Activated naive CD4-positive, alpha-beta T cell (primary cell): ENCODE measurements at regions not wholly inside any gene's neighbourhood (a gene's known extent, or its start where the extent isn't known, plus 50 kb on each side); places are given as distances from the start of the nearest gene placed in this dataset.

Experiments used
- DNase-seq, 4 experiments: peaks; one replicate each; lab custom pipeline; 2025; lab: John Stamatoyannopoulos, UW

GRCh38 chr12:107891967-107892366, 117.5 kb downstream of the ASCL4 start:
- no peak for DNase-seq

DNA sequence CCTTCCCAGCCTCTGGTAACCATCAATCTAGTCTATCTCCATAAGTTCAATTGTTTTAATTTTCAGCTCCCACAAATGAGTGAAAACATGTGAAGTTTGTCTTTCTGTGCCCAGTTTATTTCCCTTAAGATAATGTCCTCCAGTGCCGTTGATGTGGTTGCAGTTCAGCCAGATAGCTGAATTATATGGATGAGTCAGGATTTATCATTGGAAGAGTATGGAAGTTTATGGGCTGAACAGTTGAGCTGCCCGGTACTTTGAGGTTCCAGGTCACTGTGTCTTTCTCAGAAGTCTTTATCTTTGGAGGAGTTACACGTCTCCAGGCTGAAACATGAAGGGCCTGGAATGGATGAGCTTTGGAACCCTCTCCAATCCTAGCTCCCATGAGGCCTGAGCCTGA, 120.1 kb downstream of the ASCL4 start:
- DNase-seq: no peak

DNA sequence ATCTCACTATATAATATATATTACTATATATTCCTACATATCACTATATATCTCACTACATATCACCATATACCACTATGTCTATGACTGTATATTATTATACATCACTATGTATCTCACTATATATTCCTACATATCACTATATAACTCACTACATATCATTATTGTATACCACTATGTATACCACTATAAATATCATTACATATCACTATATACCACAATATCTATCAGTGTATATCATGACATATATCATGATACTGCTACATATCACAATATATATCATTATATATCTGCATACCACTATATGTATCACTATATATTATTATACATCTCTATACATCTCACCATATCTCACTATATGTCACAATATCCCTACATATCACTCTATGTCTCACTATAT, 121.5 kb downstream of the ASCL4 start:
- DNase-seq: no peak

DNA sequence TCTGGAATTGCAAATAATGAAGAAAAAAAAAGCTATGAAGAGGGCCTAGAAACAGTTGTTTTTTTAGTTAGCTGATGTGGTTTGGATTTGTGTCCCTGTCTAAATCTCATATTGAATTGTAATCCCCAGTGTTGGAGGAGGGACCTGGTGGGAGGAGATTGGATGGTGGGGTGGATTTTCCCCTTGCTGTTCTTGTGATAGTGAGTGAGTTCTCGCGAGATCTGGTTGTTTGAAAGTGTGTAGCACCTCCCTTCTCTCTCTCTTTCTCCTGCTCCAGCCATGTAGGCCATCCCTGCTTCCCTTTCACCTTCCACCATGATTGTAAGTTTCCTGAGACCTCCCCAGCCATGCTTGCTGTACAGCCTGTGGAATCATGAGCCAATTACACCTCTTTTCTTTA, 126.1 kb downstream of the ASCL4 start:
- no peak for DNase-seq

- no peak for DNase-seq
Measured at GRCh38 chr12:107903341-107904061, 129.0 kb downstream of the ASCL4 start.

GRCh38 chr12:107906707-107907106, 132.2 kb downstream of the ASCL4 start:
- DNase-seq: no peak

- DNase-seq: peak in 3 of 4 experiments; percentile 33 to 43 (median 34)
Measured at GRCh38 chr12:107912421-107913004, 138.0 kb downstream of the ASCL4 start.

DNA sequence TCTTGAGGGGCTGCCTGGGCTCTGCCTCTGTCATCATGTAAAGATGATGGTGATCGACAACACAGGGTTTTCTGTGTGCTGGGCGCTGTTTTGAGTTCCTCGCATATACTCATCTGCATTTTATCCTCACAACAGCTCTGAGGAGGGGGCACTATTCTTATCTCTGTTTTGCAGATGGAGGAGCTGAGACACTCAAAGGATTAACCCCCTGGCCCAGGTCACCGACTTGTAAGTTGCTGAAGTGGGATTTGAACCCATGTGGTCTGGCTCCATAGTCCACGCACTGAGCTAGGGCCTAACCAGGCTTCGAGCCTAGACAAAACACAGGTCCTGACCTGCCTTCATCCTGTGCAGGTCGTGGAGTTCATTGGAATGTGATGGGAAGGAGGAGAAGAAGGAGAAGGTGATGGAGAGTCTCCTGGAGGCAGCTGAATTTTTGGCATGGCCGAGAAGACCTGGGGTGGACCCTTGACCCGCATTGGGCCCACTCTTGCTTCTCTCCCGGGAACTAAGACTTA, 140.0 kb downstream of the ASCL4 start:
- no peak for DNase-seq

- no peak for DNase-seq
Measured at GRCh38 chr12:107917912-107918800, 143.7 kb downstream of the ASCL4 start.

GRCh38 chr12:107921062-107921461, 146.6 kb downstream of the ASCL4 start:
- no peak for DNase-seq

DNA sequence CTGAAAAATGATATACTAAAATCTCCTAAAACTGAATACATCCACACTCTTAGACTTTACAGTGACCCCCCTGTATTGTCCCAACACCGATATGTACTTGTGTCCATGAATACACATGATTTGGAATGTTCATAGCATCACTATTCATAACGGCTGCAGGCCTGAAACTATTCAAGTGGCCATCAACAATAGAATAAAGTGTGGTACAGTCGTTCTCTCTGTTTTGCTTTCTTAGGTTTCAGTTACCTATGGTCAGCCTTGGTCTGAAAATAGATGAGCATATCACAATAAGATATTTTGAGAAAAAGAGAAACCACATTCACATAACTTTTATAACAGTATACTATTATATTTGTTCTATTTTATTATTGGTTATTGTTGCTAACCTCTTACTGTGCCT, 150.6 kb downstream of the ASCL4 start:
- DNase-seq: no peak

- DNase-seq: no peak
Measured at GRCh38 chr12:107929436-107929835, 154.9 kb downstream of the ASCL4 start.

DNA sequence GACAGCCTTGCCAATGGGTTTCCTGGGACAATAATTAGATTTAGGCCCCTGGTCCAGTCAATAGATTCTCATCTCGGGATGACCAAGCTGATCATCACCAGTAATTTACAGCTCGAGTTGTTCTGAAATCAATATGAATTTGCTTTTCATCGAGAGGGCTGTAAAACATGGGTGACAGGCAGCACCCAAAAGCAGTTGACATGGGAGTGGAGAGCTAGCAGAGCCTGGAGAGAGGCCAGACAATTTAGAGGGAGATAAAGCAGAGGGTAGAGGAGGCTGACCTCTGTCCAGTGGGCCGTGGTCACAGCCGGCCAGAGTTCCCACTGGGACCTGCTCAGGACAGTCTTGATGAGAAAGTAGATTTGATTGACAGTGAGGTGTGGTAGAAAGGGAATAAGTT, 157.3 kb downstream of the ASCL4 start:
- no peak for DNase-seq

- no peak for DNase-seq
Measured at GRCh38 chr12:107938446-107938845, 163.9 kb downstream of the ASCL4 start.

DNA sequence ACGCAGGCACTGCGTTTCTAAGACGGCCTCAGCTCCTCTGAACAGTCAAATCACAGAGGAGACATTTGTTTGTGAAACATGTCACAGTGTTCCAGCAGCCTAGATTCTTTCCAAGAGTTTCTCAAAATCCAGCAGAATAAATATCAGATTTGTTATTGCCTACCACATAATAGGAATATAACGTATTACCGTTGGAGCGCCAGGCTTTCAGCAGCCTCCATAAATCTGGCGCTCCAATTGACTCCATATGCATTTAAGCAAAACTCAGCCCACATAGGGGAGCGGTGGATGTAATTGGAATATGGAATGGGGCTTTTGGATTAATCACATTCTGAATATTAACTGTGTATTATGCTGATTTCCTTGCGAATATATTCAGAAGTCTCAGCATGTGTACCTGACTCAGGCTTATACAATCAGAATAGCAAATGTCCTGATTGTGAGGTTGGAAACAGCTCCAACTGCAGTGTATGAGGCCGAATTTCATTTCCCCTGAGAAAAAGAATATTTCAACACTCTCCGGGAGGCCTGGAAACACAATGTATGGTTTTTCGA, 174.0 kb downstream of the ASCL4 start:
- no peak for DNase-seq

- no peak for DNase-seq
Measured at GRCh38 chr12:107951024-107951423, 176.5 kb downstream of the ASCL4 start.

DNA sequence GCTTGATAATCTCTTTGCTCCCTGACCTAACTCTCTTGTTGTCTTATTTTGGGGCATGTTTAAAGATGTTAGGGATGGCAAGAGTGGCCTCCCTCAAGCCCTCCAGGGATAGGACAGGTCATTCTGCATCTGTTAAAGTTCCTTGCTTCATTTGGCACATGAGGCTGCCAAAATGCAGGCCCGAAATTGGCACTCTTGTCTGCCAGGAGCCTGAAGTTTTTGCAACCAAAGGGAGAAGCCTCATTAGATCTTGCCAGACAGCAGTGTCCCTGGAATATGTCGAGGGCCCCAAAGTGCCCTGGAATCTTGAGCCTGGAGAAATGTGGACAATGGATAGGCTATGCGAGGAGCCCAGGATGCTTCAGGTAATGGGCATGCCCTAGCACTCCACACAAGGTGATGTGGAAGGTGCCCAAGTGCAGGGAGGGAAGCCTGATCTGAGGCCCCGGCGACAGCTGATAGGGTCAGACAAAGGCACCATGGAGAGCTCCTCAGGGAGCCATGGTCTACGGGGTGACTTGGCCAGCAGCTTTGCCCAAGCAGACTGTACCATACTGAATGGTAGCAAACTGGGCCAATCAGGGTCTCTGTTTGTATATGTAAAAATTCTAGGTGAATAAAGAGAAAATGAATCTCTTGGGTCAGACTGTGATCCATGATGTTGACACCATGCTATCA, 173.0 kb upstream of the WSCD2 start:
- DNase-seq: no peak

- DNase-seq: no peak
Measured at GRCh38 chr12:107957459-107957858, 171.6 kb upstream of the WSCD2 start.

DNA sequence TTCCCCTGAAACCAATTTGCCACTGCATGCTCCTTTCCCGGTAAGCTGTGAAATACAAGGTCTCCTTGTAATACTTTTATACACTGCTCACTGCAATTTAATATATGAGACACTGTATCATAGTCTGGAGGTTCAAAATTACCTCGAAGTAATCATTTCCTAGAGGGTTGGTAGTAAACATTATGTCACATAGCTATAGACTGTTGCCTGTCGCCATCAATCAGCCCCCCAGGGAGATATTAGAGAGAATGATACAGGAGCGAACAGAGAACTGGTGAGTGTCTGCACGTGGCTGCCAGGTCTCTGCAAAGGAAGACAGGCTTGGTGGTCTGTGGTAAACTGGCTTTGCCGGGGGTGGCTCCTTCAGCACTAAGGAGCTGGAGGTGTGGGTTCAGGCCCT, 165.5 kb upstream of the WSCD2 start:
- DNase-seq: no peak

- DNase-seq: no peak
Measured at GRCh38 chr12:107967170-107967569, 161.9 kb upstream of the WSCD2 start.

DNA sequence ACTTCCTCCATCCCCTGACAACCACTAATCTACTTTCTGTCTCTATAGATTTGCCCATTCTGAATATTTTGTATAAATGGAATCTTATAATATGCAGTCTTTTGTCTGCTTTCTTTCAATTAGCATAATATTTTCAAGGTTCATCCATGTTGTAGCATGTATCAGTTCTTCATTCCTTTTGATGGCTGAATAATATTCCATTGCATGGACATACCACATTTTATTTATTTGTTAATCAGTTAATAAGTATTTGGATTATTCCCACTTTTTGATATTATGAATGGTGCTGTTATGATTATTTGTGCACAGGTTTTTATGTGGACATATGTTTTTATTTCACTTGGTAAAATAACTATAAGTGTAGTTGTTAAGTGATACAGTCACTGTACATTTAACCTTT, 155.1 kb upstream of the WSCD2 start:
- no peak for DNase-seq

DNA sequence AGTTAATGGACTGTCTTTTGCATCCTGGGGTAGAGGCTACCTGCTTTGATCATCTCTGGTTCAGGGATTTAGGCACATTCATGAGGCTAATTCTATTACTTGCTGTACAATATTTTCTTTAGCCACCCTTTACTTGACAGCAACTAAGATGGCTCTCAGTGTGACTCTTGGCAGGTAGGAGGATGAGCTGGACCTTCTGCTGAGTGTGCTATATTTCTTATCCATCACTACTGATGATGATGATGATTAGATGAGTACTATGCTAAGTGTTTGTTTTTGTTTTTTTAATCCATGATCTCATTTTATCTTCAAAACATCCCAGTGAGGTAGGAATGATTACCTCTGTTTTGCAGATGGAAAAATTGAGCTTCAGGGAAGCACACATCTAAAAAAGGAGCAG, 152.8 kb upstream of the WSCD2 start:
- DNase-seq: no peak
